ENCODE measurements at regions not wholly inside any gene's neighbourhood (a gene's known extent, or its start where the extent isn't known, plus 50 kb on each side); places are given as distances from the start of the nearest gene placed in this dataset.

DNA sequence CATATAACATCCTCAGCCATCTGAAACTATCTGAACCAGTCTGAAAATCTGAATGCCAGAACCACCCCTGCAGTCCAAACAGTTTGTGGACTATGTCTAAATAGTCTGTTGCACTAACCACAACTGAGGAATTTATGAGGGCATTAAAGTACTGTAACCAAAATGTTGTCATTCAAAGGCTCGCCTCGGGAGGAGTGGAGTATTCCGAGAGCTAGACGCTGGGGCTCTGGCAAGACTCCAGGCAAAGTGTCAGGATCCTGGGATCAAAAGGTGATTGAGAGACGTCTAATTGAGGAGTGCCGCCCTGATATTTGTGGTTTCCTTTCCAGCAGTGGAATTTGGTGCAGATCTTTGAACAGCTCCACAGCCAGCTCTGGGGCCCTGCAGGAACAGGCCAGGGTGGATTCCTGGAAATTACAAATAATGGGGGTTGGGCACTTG, 142.9 kb upstream of the MYOCD start:
- peak overlapping the region; percentile 34; the same call in 1 of the 2 replicates for H2AFZ ChIP-seq (ENCODE audit: control insufficient read depth, low read depth, low read length)
- no peaks in the 10 kb centered on the region for H3K36me3 ChIP-seq (ENCODE audit: control insufficient read depth in 2 of 2, insufficient read depth in 2 of 2, low read length in 1 of 2)
- no peaks in the 10 kb centered on the region for H3K79me2 ChIP-seq (ENCODE audit: control insufficient read depth, insufficient read depth, low read length)
- ChIA-PET RAD21 (ENCODE audit: unreplicated experiment) (no interaction called here), CTCF (no interaction called here), SMC1A (ENCODE audit: uncharacterized antibody, unreplicated experiment) (no interaction called here), POLR2A (no interaction called here)
- H3K9ac ChIP-seq (ENCODE audit: control insufficient read depth, insufficient read depth, low read length), result no peak overlapping the region
- intact Hi-C loops (cut with micrococcal nuclease; ENCODE audit: unreplicated experiment) (loop anchor here (10.0 kb wide), 1 partner anchor 268 kb away; no protein-coding TSS in a partner anchor), in situ Hi-C loops (cut with MboI) (no loop called here)
- no peaks in the 10 kb centered on the region for H4K20me1 ChIP-seq (ENCODE audit: control insufficient read depth, insufficient read depth)
- no peaks in the 10 kb centered on the region for H3K9me3 ChIP-seq (replicated peaks; ENCODE audit: control insufficient read depth, insufficient read depth, low read length)
- H3K4me3 ChIP-seq, result no peak overlapping the region
- H3K4me1 ChIP-seq (ENCODE audit: control insufficient read depth, insufficient read depth, low read length), result no peaks in the 10 kb centered on the region
- H3K27me3 ChIP-seq (replicated peaks in 1 of 2; ENCODE audit: control insufficient read depth in 2 of 2, insufficient read depth in 2 of 2, low read length in 1 of 2), result no peaks in the 10 kb centered on the region
- no peak overlapping the region for H3K27ac ChIP-seq (ENCODE audit: control insufficient read depth, insufficient read depth)
- no peak for FAIRE-seq
- WGBS (ENCODE audit: insufficient coverage, insufficient replicate concordance, low lambda C conversion rate, missing lambda C conversion rate), result 17% methylated on average over 6 of the region's 6 CpGs
- no peak for ATAC-seq
- no peak for TF ChIP-seq SIN3A (IDR thresholded peaks at IDR 0.05; ENCODE audit: low read depth, low read length)
- TF ChIP-seq NFXL1 (IDR thresholded peaks at IDR 0.05; ENCODE audit: borderline replicate concordance), result no peak
- TF ChIP-seq, protein P1, sequence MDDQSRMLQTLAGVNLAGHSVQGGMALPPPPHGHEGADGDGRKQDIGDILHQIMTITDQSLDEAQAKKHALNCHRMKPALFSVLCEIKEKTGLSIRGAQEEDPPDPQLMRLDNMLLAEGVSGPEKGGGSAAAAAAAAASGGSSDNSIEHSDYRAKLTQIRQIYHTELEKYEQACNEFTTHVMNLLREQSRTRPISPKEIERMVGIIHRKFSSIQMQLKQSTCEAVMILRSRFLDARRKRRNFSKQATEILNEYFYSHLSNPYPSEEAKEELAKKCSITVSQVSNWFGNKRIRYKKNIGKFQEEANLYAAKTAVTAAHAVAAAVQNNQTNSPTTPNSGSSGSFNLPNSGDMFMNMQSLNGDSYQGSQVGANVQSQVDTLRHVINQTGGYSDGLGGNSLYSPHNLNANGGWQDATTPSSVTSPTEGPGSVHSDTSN (IDR thresholded peaks at IDR 0.05; ENCODE audit: insufficient replicate concordance, low read depth, low read length), result no peak
- no peak for TF ChIP-seq TARDBP (IDR thresholded peaks at IDR 0.05; ENCODE audit: borderline replicate concordance)
- no peak for TF ChIP-seq BHLHE40 (IDR thresholded peaks at IDR 0.05; ENCODE audit: borderline replicate concordance in 1 of 2, low read depth in 2 of 2, low read length in 1 of 2)
- DNase-seq (ENCODE audit: low read depth, low spot score), result no peak
- BruUV-seq (replicated peaks), result no TSS peak
- H3K4me2 ChIP-seq (ENCODE audit: control insufficient read depth, insufficient read depth), result no peak overlapping the region

DNA sequence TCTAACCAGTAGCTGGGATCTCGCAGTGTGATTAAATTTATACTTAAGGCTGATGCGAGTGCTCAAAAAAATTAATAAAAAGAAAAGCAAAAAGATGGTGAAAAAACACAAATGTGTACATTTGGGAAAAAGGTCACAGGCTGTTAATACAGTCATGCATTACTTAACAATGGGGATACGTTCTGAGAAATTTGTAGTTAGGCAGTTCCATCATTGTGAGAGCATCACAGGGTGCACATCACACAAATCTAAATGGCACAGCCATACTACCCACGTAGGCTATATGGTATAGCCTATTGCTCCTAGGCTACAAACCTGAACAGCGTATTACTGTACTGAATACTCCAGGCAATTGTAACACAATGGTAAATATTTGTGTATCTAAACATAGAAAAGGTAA, 142.4 kb upstream of the MYOCD start:
- H3K4me1 ChIP-seq (ENCODE audit: control insufficient read depth, insufficient read depth, low read length), result no peaks in the 10 kb centered on the region
- in situ Hi-C loops (cut with MboI), result no loop called here
- ChIA-PET POLR2A (no interaction called here), SMC1A (ENCODE audit: uncharacterized antibody, unreplicated experiment) (no interaction called here), RAD21 (ENCODE audit: unreplicated experiment) (no interaction called here), CTCF (no interaction called here)
- no peak overlapping the region for H3K4me3 ChIP-seq
- H3K4me2 ChIP-seq (ENCODE audit: control insufficient read depth, insufficient read depth), result no peak overlapping the region
- BruUV-seq (replicated peaks), result no TSS peak
- FAIRE-seq (no peak), ATAC-seq (no peak), DNase-seq (ENCODE audit: low read depth, low spot score) (no peak)
- no peak overlapping the region for H2AFZ ChIP-seq (ENCODE audit: control insufficient read depth, low read depth, low read length)
- H4K20me1 ChIP-seq (ENCODE audit: control insufficient read depth, insufficient read depth), result no peaks in the 10 kb centered on the region
- H3K27ac ChIP-seq (ENCODE audit: control insufficient read depth, insufficient read depth), result no peak overlapping the region
- H3K9ac ChIP-seq (ENCODE audit: control insufficient read depth, insufficient read depth, low read length), result no peak overlapping the region
- 39% methylated on average over 5 of the region's 5 CpGs for WGBS (ENCODE audit: insufficient coverage, insufficient replicate concordance, low lambda C conversion rate, missing lambda C conversion rate)
- H3K36me3 ChIP-seq (ENCODE audit: control insufficient read depth in 2 of 2, insufficient read depth in 2 of 2, low read length in 1 of 2), result no peaks in the 10 kb centered on the region
- H3K9me3 ChIP-seq (replicated peaks; ENCODE audit: control insufficient read depth, insufficient read depth, low read length), result no peaks in the 10 kb centered on the region
- no peaks in the 10 kb centered on the region for H3K27me3 ChIP-seq (replicated peaks in 1 of 2; ENCODE audit: control insufficient read depth in 2 of 2, insufficient read depth in 2 of 2, low read length in 1 of 2)
- intact Hi-C loops (cut with micrococcal nuclease; ENCODE audit: unreplicated experiment), result loop anchor here (10.0 kb wide), 1 partner anchor 268 kb away; no protein-coding TSS in a partner anchor
- H3K79me2 ChIP-seq (ENCODE audit: control insufficient read depth, insufficient read depth, low read length), result no peaks in the 10 kb centered on the region
- TF ChIP-seq MEF2B (IDR thresholded peaks at IDR 0.05; ENCODE audit: partially characterized antibody, poor library complexity, severe bottlenecking) (no peak), SREBF2 (IDR thresholded peaks at IDR 0.05; ENCODE audit: low read length) (no peak), POLR2A (IDR thresholded peaks at IDR 0.05; ENCODE audit: low read depth, low read length) (no peak), GABPA (IDR thresholded peaks at IDR 0.05; ENCODE audit: low read depth) (no peak), SUZ12 (IDR thresholded peaks at IDR 0.05; ENCODE audit: unreplicated experiment) (no peak), POLR2AphosphoS5 (IDR thresholded peaks at IDR 0.05; ENCODE audit: low read length) (no peak), SMAD5 (IDR thresholded peaks at IDR 0.05; ENCODE audit: low read depth) (no peak), FOS (IDR thresholded peaks at IDR 0.05; ENCODE audit: borderline replicate concordance, extremely low read depth, insufficient read length) (no peak)
- TF ChIP-seq, protein P2, sequence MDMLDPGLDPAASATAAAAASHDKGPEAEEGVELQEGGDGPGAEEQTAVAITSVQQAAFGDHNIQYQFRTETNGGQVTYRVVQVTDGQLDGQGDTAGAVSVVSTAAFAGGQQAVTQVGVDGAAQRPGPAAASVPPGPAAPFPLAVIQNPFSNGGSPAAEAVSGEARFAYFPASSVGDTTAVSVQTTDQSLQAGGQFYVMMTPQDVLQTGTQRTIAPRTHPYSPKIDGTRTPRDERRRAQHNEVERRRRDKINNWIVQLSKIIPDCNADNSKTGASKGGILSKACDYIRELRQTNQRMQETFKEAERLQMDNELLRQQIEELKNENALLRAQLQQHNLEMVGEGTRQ (IDR thresholded peaks at IDR 0.05; ENCODE audit: borderline replicate concordance, low read depth, low read length), result no peak
- TF ChIP-seq, protein P3, sequence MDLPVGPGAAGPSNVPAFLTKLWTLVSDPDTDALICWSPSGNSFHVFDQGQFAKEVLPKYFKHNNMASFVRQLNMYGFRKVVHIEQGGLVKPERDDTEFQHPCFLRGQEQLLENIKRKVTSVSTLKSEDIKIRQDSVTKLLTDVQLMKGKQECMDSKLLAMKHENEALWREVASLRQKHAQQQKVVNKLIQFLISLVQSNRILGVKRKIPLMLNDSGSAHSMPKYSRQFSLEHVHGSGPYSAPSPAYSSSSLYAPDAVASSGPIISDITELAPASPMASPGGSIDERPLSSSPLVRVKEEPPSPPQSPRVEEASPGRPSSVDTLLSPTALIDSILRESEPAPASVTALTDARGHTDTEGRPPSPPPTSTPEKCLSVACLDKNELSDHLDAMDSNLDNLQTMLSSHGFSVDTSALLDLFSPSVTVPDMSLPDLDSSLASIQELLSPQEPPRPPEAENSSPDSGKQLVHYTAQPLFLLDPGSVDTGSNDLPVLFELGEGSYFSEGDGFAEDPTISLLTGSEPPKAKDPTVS (IDR thresholded peaks at IDR 0.05; ENCODE audit: low read depth, low read length), result no peak

Measured in GM12878 (cell line).